HG03159 (cell line): ENCODE measurements at regions not wholly inside any gene's neighbourhood (a gene's known extent, or its start where the extent isn't known, plus 50 kb on each side); places are given as distances from the start of the nearest gene placed in this dataset.

Experiments used
- ATAC-seq: cut with Tn5 transposase; IDR thresholded peaks from one replicate; pipeline ENCODE4 v1.9.1; 2021; ENCODE audit warnings: mild to moderate bottlenecking, moderate library complexity; ENCODE audit not compliant: unreplicated experiment

DNA sequence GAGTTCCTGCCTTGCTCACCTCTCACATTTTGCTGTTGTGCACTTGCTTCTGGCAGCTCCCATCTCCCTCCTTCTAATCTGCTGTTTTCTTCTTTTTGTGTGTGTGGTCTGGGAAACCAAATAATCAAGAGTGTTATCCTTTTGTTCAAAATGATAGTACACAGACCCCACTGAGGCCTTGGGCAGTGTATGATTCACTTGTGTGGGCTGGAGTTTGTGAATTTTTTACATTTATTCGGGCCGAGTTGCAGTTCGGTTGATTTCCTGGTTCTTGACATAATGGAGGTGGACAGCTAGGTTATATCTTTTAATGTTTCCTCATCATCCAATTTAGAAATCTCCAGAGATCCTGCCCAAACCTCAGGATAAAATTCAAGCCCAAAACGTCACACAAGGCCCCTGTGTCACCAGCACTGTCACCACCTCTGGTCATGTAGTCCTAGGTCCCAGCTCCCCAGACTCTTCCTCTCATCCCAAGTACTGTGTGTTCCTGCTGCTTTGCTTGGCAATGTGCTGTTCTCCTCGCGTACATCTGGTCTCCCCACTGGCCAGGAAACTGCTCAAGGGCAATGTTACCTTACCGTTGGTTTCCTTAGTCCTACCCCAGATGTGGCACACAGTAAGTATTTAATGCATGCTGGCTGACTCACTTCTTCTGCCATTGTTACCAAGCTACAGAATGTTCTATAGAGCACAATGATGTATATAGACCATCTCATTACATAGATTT lies 55.7 kb upstream of the PHACTR2 start:
- ATAC-seq, result no peak

- ATAC-seq, result no peak
Measured at GRCh38 chr6:143621159-143621873, 56.4 kb upstream of the PHACTR2 start.

GRCh38 chr6:143620447-143620846 lies 57.3 kb upstream of the PHACTR2 start:
- ATAC-seq, result no peak

DNA sequence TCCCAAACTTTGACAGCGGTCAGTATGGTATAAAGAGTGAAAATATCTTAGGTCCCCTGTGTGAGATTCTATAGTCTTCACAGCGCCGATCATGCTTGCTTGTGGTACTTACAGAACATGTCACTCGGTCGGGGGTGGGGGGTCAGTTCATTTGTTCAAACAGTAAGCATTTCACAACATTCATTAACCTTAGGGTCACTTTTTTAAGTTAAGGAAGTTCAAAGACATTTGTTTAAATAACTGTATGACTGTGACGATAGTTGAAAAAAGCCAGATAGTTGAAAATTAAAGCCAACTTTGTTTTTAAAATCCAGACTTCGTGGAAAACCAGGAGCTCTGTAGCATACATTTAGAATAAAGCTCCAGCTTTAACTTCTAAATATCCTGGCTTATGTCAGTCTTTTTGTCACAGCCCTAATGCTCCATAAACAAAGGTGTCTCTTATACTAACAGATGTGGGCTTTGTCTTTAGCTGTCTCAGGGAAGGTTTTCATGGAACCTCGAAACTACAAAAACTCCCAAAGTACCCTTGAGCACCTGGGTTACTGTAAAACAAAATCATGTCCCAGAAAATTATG lies 57.9 kb upstream of the PHACTR2 start:
- no peak for ATAC-seq

GRCh38 chr6:143616741-143617140 lies 61.0 kb upstream of the PHACTR2 start:
- no peak for ATAC-seq

DNA sequence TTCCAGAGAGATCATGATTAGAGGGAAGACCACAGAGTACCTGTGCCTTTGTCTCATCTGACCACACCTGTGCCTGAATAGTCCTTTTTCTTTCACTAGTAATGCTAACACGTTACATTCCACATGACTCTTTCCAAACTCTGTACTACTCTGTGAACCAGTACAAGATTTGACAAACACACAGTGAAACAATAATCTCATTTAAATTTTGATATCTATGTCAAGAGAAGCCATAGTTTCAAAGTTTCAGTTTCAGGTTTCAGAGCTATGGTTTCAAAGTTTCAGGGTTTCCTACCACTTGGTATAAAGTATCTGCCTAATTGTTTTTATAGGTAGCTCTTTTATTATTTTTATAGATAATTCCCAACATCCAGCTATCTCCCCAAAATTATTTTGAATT lies 62.0 kb upstream of the PHACTR2 start:
- ATAC-seq, result peak; percentile 48

DNA sequence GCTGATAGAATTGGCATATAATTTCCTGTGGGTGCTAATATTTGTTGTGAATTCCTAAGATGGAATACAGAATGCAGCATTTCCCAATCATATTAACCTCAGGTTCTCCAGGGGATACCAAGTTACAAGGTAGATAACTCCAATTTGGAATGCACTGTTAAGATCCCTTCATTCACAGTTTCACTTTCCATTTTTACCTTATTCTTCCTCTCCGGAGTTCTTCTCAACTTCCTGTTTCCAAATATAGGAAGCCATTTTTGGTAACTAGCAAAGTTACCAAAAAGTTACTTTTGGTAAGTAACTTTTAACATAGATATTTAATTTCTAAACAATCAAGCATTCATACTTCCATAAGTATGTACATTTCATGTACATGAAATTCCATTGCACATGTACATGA lies 63.5 kb upstream of the PHACTR2 start:
- ATAC-seq, result no peak

DNA sequence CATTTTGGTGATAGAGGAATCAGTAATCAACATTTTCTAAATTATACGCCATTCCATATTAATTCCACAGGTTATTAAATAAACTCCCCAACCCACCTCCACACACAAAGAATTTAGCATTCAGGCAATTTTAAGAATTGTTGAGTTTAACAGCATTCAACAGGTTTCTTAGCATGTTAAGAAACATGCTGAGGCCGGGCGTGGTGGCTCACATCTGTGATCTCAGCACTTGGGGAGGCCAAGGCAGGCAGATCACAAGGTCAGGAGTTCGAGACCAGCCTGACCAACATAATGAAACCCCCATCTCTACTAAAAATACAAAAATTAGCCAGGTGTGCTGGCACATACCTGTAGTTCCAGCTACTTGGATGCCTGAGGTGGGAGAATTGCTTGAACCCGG lies 64.0 kb upstream of the PHACTR2 start:
- ATAC-seq, result no peak

GRCh38 chr6:143612186-143612585 lies 65.6 kb upstream of the PHACTR2 start:
- no peak for ATAC-seq

- ATAC-seq, result no peak
Measured at GRCh38 chr6:143611580-143611979, 66.2 kb upstream of the PHACTR2 start.

DNA sequence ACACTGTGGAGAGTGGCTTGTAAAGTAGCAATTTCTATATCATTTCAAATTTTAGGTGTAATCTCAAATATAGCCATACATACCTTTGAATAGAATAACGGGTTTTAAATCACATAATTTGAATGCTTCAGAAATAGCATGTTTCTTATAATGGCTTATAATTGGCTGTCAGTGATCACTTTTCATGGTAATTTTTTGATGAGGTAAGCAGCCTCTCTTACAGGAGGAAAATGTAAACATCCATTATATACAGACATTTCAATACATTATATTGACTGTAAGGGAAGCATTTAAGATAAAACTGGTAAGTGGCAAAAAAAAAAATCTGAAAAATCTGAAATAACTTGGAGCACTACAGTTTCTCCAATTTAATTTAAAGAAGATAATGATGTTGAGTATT lies 67.8 kb upstream of the PHACTR2 start:
- no peak for ATAC-seq

- ATAC-seq, result no peak
Measured at GRCh38 chr6:143609501-143609900, 68.3 kb upstream of the PHACTR2 start.

DNA sequence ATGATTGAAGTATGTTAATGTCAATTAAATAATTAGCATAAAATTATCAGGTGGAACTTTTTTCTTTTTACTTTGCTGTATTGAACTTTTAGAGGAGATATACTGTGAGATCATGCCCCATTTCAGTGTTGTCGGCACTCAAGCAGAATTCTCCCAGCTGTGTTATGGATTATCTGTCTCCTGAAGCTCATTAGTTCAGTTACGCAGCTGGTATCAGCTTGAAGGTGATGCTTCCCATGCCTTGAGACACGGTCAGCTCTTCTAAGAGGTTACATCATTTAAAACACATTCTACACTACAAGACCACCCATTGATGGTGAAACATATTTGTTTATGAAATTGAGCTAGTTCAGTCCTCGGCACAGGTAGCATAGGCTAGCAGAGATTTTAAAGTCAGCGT lies 68.9 kb upstream of the PHACTR2 start:
- no peak for ATAC-seq

GRCh38 chr6:143607974-143608373 lies 69.8 kb upstream of the PHACTR2 start:
- ATAC-seq, result no peak

GRCh38 chr6:143607168-143607567 lies 70.6 kb upstream of the PHACTR2 start:
- no peak for ATAC-seq

DNA sequence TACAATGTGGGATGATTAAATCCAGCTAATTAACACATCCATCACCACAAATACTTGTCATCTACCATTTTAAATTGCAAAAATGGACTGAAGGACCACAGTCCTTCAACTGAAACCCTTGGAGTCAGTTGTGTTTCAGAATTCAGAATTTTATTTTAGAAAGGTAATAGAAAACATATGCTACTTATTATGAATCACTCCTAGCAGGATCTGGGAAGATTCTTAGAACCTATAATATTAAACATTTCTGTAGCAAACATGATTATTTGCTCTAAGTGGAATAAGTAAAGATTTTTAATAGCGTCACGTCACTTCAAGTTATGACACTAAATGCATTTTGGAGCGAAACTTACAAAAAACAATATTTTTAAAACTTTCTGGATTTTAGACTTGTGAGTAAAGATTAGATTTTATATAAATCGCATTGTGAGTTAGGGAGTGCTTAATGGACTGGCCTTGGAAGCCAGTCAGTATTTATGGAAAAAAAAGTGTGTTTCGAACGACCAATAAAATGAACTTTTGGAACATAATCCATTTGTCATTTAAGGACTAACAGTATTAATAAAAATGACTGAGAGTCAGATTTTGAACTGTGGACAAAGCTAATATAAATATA lies 71.8 kb upstream of the PHACTR2 start:
- ATAC-seq, result no peak

DNA sequence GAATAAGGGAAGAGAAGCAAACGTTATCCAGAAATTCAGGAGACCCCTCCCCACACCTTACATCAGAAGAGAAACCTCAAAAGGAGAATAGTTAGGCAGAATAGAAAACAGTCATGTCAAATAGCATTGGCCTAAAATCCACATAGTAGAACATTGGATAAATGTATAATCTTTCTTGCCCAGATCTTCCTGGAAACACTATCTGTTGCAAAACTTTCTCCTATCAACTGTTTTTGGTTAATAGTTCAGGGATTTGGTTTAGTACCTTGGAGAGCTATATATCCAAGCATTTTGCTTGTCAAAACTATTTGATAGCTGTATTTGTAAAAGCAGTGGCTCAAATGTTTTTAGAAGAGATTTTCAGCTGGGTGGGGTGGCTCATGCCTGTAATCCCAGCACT lies 74.3 kb upstream of the PHACTR2 start:
- ATAC-seq, result no peak

- ATAC-seq, result no peak
Measured at GRCh38 chr6:143601504-143601903, 76.3 kb upstream of the PHACTR2 start.

DNA sequence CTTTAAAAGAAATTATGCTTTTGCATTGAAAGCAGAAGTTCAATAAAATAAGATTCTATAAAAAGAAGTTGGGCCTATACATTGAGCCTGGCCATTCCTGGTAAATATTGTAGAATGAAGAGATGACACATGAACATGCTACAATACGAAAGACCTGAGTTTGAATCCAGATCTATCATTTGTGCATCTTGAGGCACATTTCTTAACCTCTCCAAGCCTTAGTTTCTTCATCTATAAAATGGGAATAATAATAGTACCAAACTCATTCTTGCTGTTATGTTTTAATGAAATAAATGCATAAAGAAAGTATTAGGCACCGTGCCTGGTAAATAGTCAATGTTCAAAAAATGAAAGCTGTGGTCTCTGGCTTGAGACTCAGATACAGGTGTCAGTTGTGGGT lies 76.9 kb upstream of the PHACTR2 start:
- ATAC-seq, result no peak

DNA sequence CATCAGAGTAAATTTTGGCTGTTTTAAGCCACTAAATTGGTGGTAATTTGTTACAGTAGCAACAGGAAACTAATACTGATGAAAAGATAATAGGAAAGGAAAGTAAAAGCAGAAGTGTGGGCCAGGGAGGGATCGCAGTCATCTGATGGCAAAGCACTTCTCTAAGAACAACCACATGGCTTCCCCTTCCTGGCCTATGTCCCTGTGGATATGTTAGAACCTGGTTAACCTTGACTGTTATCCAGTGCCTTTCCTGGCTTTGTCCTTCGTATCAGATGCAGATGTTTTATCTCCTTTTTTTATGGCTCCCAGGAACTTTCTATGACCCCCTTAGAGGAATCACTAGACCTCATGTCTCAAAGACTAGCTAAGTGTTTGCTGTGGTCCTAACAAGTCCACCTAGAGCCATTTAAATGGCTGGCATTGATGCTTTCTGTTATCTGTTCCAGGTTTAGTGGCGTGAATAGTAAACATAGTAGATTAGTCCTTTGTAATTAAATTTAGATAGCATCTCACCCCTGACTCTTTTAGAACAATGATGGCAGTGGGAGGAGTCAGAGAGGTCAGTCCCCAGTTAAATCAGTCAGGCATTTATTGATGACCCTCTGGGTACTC lies 79.2 kb upstream of the PHACTR2 start:
- peak; percentile 90 for ATAC-seq

DNA sequence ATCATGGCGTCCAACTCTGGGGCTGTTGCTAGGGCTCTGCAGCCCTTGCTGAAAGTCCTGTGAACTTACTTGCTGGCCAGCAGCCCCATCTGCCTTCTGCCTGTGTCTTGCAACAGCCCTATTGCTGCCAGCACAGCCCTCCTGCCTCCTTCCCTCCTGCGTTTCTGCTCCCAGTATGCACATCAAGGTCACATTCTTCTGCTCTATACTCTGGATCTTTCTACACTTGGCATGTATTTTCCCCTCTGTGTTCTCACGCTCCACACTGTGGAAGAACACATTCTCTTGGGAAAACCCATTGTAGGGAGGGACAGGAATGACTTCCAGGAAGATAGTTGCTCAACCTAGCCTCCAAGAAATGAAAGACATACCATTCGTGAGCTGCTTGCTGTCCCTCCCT lies 80.9 kb upstream of the PHACTR2 start:
- no peak for ATAC-seq
